B cell (primary cell): ENCODE measurements at regions not wholly inside any gene's neighbourhood (a gene's known extent, or its start where the extent isn't known, plus 50 kb on each side); places are given as distances from the start of the nearest gene placed in this dataset.

Experiments
- ATAC-seq: fragments of 200-7000 bp; cut with Tn5 transposase; one replicate; pipeline ENCODE4 v1.10.0; 2021; ENCODE audit warnings: low read depth, mild to moderate bottlenecking, moderate number of reproducible peaks, moderate library complexity
- CTCF ChIA-PET: fragments of 350-600 bp; sonication (Branson Sonifier 250); formaldehyde crosslinking; loops from one replicate; lab custom pipeline; 2021; ENCODE audit warnings: antibody characterized with exemption, inconsistent platforms; lab: Charles Lee
- POLR2A ChIA-PET: fragments of 350-600 bp; sonication (Branson Sonifier 250); formaldehyde crosslinking; loops from one replicate; lab custom pipeline; 2021; ENCODE audit warnings: antibody characterized with exemption; lab: Charles Lee
- DNase-seq: peaks from one replicate; pipeline ENCODE4 v3.0.0; 2013
- H2AFZ ChIP-seq: 2 replicates; pipeline ENCODE4 v1.6.1; 2012; ENCODE audit warnings: mild to moderate bottlenecking, low read depth, low read length; ENCODE audit not compliant: insufficient read depth, poor library complexity, severe bottlenecking
- H3K27ac ChIP-seq, 2 donors: 1 replicate in 1 of 2; 2 replicates in 1 of 2; pipeline ENCODE4 v1.5.1; 2012 to 2013; ENCODE audit warnings: low read length in 2 of 2, mild to moderate bottlenecking in 2 of 2, moderate library complexity in 1 of 2
- H3K27me3 ChIP-seq, 4 experiments: fragments of 200-600 bp in 1 of 4; sonication (generic) in 1 of 4; replicated peaks in 1 of 4; 1 replicate in 2 of 4; 2 replicates in 2 of 4; pipeline versions ENCODE4 v1.6.1 to v1.7.0; 2013 to 2016; ENCODE audit warnings: low read length in 3 of 4, mild to moderate bottlenecking in 2 of 4, mixed read lengths in 1 of 4, moderate library complexity in 1 of 4; ENCODE audit not compliant: insufficient read depth in 4 of 4, control insufficient read depth in 3 of 4; ENCODE audit errors: control extremely low read depth in 1 of 4
- H3K36me3 ChIP-seq, 2 experiments: replicated peaks in 1 of 2; 1 replicate in 1 of 2; 2 replicates in 1 of 2; pipeline versions ENCODE4 v1.6.1 to v1.7.1; 2013; ENCODE audit warnings: low read length in 1 of 2; ENCODE audit not compliant: insufficient read depth in 2 of 2, control insufficient read depth in 1 of 2; ENCODE audit errors: control extremely low read depth in 1 of 2, extremely low read depth in 1 of 2
- H3K4me1 ChIP-seq, 2 donors: fragments of 200-600 bp in 1 of 2; sonication (generic) in 1 of 2; 1 replicate in 1 of 2; 2 replicates in 1 of 2; pipeline versions ENCODE4 v1.5.1 to v1.6.1; 2013 to 2017; ENCODE audit warnings: low read length in 2 of 2; ENCODE audit not compliant: control insufficient read depth in 2 of 2, insufficient read depth in 2 of 2
- H3K4me2 ChIP-seq: replicated peaks from 2 replicates; pipeline ENCODE3; 2012; ENCODE audit warnings: mild to moderate bottlenecking, low read depth, low read length; ENCODE audit not compliant: poor library complexity, severe bottlenecking
- H3K4me3 ChIP-seq, 5 experiments: fragments of 200-600 bp in 1 of 5; sonication (generic) in 1 of 5; 1 replicate in 3 of 5; 2 replicates in 2 of 5; pipeline versions ENCODE4 v1.5.1 to v1.7.0; 2011 to 2016; ENCODE audit warnings: low read length in 4 of 5, mild to moderate bottlenecking in 4 of 5, low read depth in 2 of 5, control low read depth in 1 of 5, moderate library complexity in 1 of 5; ENCODE audit not compliant: insufficient read depth in 1 of 5; ENCODE audit errors: control extremely low read depth in 1 of 5, extremely low read depth in 1 of 5
- H3K79me2 ChIP-seq: fragments of 200-600 bp; sonication (generic); one replicate; pipeline ENCODE4 v1.6.0; 2016; ENCODE audit warnings: low read length; ENCODE audit not compliant: control insufficient read depth, insufficient read depth
- H3K9ac ChIP-seq: fragments of 200-600 bp; sonication (generic); 2 replicates; pipeline ENCODE4 v1.6.1; 2017; ENCODE audit warnings: mild to moderate bottlenecking, low read length, moderate library complexity
- H3K9me3 ChIP-seq, 3 donors: one replicate each; pipeline versions ENCODE4 v1.6.1 to v1.7.1; 2013; ENCODE audit warnings: low read length in 2 of 3; ENCODE audit not compliant: control insufficient read depth in 2 of 3, insufficient read depth in 1 of 3; ENCODE audit errors: control extremely low read depth in 1 of 3
- H4K20me1 ChIP-seq: 2 replicates; pipeline ENCODE4 v1.6.0; 2012; ENCODE audit warnings: mild to moderate bottlenecking, low read length; ENCODE audit not compliant: insufficient read depth, control insufficient read depth, poor library complexity, severe bottlenecking
- H3K27ac Mint-ChIP-seq: one replicate; pipeline ENCODE4 v1.8.0; 2021; ENCODE audit warnings: mixed read lengths
- H3K27me3 Mint-ChIP-seq: one replicate; pipeline ENCODE4 v1.8.0; 2021; ENCODE audit warnings: mixed read lengths
- H3K4me1 Mint-ChIP-seq: one replicate; pipeline ENCODE4 v1.8.0; 2021; ENCODE audit warnings: mixed read lengths
- H3K4me3 Mint-ChIP-seq: one replicate; pipeline ENCODE4 v1.8.0; 2021; ENCODE audit warnings: mixed read lengths
- H3K9me3 Mint-ChIP-seq: one replicate; pipeline ENCODE4 v1.8.0; 2022; ENCODE audit warnings: mixed read lengths; ENCODE audit not compliant: insufficient read depth
- EZH2 ChIP-seq: IDR thresholded peaks from 2 replicates; pipeline ENCODE4 v1.6.1; 2012; ENCODE audit warnings: borderline replicate concordance, low read depth, mild to moderate bottlenecking, moderate library complexity, low read length; ENCODE audit not compliant: insufficient read depth, poor library complexity, severe bottlenecking
- WGBS: methylation state at CpG from one replicate; pipeline ENCODE4 v1.1.5; 2013; ENCODE audit warnings: missing lambda C conversion rate; ENCODE audit not compliant: insufficient coverage; 5-methylcytosine and 5-hydroxymethylcytosine counted together
- intact Hi-C: fragments of 100-400 bp; cut with micrococcal nuclease; formaldehyde crosslinking; loops from one replicate; pipeline ENCODE4 v1.10.0; 2022
- TF ChIP-seq, protein P1 (sequence below): fragments of 200-600 bp; IDR thresholded peaks from one replicate; pipeline ENCODE4 v1.8.0; 2022; ENCODE audit warnings: antibody characterized with exemption, mild to moderate bottlenecking

DNA sequence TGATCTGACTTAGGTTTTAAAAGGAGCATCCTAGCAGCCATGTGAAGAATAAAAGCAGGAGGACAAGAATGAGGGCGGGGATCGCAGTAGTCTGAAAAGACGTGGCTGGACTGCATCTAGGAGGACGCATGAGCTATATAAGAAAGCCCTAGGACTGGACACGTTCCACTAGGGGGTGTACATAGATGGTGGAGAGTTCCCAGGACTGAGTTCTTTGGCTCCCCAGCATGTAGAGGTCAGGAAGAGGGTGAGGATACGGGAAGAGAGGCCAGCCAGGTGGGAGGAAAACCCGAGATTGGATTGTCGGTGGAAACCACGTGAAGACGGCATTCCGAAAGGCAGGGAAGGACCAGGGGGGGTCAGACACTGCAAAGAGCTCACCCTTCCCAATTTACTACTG lies 64.2 kb upstream of the CFAP161 start:
- Mint-ChIP-seq H3K27me3 (peaks cover 19% of the 10 kb centered on the region), H3K9me3 (no peaks in the 10 kb centered on the region), H3K27ac (no peak overlapping the region), H3K4me1 (no peaks in the 10 kb centered on the region), H3K4me3 (no peak overlapping the region)
- 93% methylated on average over 6 of the region's 11 CpGs for WGBS
- Histone ChIP-seq H3K36me3 (no peaks in the 10 kb centered on the region), H3K9ac (no peak overlapping the region), H3K27me3 (no peaks in the 10 kb centered on the region), H3K9me3 (no peaks in the 10 kb centered on the region), H3K79me2 (no peaks in the 10 kb centered on the region), H3K4me1 (no peaks in the 10 kb centered on the region), H2AFZ (no peak overlapping the region), H4K20me1 (no peaks in the 10 kb centered on the region), H3K27ac (no peak overlapping the region), H3K4me3 (no peak overlapping the region), H3K4me2 (no peak overlapping the region)
- intact Hi-C loops: no loop called here
- no peak for DNase-seq
- ChIA-PET CTCF (no interaction called here), POLR2A (no interaction called here)
- TF ChIP-seq EZH2: no peak
- TF ChIP-seq, protein P1, sequence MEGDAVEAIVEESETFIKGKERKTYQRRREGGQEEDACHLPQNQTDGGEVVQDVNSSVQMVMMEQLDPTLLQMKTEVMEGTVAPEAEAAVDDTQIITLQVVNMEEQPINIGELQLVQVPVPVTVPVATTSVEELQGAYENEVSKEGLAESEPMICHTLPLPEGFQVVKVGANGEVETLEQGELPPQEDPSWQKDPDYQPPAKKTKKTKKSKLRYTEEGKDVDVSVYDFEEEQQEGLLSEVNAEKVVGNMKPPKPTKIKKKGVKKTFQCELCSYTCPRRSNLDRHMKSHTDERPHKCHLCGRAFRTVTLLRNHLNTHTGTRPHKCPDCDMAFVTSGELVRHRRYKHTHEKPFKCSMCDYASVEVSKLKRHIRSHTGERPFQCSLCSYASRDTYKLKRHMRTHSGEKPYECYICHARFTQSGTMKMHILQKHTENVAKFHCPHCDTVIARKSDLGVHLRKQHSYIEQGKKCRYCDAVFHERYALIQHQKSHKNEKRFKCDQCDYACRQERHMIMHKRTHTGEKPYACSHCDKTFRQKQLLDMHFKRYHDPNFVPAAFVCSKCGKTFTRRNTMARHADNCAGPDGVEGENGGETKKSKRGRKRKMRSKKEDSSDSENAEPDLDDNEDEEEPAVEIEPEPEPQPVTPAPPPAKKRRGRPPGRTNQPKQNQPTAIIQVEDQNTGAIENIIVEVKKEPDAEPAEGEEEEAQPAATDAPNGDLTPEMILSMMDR: no peak
- ATAC-seq: no peak

DNA sequence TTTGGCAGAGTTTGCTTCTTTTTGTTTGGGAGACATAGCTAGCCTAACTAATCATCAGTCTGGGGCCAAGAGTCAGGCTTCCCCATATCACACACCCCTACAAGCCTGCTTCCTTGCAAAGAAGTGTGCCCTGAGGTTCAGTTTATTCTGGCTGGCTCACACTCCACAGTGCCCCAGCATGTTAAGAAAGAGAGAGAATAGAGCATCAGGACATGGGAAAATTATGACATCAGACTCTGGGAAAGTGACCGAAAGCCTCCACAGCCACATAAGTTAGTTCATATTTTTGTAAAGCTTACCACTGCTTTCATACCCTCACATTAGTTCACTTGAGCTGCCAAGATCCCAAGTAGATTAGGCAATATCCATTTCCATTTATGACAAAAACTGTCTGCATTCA lies 63.0 kb upstream of the CFAP161 start:
- no peak for ATAC-seq
- no peak overlapping the region for H3K4me2 ChIP-seq
- peaks cover 19% of the 10 kb centered on the region for H3K27me3 Mint-ChIP-seq
- no peaks in the 10 kb centered on the region for H3K27me3 ChIP-seq
- H2AFZ ChIP-seq: no peak overlapping the region
- H3K27ac Mint-ChIP-seq: no peak overlapping the region
- ChIA-PET CTCF (no interaction called here), POLR2A (no interaction called here)
- WGBS: no CpG with 5 or more reads among the region's 1 CpG
- no peak overlapping the region for H3K4me3 ChIP-seq
- no peak overlapping the region for H3K9ac ChIP-seq
- DNase-seq: no peak
- TF ChIP-seq, protein P1: no peak
- no peak for TF ChIP-seq EZH2
- no peak overlapping the region for H3K27ac ChIP-seq
- no peaks in the 10 kb centered on the region for H3K36me3 ChIP-seq
- H3K4me1 ChIP-seq: no peaks in the 10 kb centered on the region
- H3K9me3 ChIP-seq: no peaks in the 10 kb centered on the region
- no peaks in the 10 kb centered on the region for H3K9me3 Mint-ChIP-seq
- H3K79me2 ChIP-seq: no peaks in the 10 kb centered on the region
- no peaks in the 10 kb centered on the region for H4K20me1 ChIP-seq
- intact Hi-C loops: no loop called here
- H3K4me3 Mint-ChIP-seq: no peak overlapping the region
- no peaks in the 10 kb centered on the region for H3K4me1 Mint-ChIP-seq
